Left ventricle myocardium inferior (tissue), 1 donor: ENCODE measurements at regions not wholly inside any gene's neighbourhood (a gene's known extent, or its start where the extent isn't known, plus 50 kb on each side); places are given as distances from the start of the nearest gene placed in this dataset.
A peak's percentile ranks its signal among the peaks of the same experiment; 100 is the strongest.

Experiments used
- DNase-seq: peaks from one replicate; pipeline ENCODE4 v3.0.0-alpha.2; 2020
- H3K27ac ChIP-seq: fragments of 200-600 bp; replicated peaks from 2 replicates; pipeline ENCODE4 v1.8.0; 2021
- H3K27me3 ChIP-seq: fragments of 200-600 bp; 2 replicates; pipeline ENCODE4 v1.8.0; 2021; ENCODE audit warnings: low read depth
- H3K36me3 ChIP-seq: fragments of 200-600 bp; 2 replicates; pipeline ENCODE4 v1.8.0; 2021
- H3K4me1 ChIP-seq: fragments of 200-600 bp; 2 replicates; pipeline ENCODE4 v1.8.0; 2021
- H3K4me3 ChIP-seq: fragments of 200-600 bp; 2 replicates; pipeline ENCODE4 v1.8.0; 2021; ENCODE audit warnings: mild to moderate bottlenecking, moderate library complexity
- H3K9me3 ChIP-seq: fragments of 200-600 bp; replicated peaks from 2 replicates; pipeline ENCODE4 v1.8.0; 2021
- intact Hi-C: fragments of 100-400 bp; cut with micrococcal nuclease; formaldehyde crosslinking; loops from one replicate; pipeline ENCODE4 v1.11.0; 2022
- TF ChIP-seq, protein P1 (sequence below): fragments of 200-600 bp; IDR thresholded peaks from 2 replicates; pipeline ENCODE4 v1.8.0; 2021; ENCODE audit warnings: antibody characterized with exemption, mild to moderate bottlenecking, borderline replicate concordance
- donor health status: DM: no; HTN: yes; CAD: no; lungs with severe emphysema.

DNA sequence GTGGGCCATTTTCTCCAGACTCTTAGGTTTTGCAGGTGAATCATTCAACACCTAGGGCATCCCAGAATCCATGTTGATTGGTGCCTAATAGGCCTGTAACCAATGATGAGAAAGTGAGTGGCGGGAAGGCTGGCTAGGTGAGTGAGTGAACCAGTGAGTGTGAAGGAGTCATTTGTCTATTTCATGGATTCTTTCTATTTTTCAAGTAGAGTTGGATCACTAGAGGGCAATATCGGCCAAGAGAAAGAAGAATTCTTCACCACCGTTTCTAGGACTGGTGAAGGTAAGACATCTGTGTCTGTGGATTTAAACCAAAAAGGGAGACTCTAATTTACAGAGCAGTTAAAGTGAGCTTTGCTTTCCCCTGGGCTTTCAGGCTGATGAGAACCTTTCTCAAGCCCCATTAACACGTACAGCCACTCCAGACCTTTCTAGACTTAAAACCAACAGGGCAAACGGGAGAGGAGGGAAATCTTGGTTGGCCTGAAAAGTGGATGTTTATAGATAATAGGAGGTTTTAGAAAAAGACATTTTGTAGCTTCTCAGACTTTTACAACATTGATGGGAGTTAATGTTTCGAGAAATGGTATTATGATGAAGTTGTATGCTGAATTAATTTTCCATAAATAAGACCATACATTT is 114.3 kb upstream of the IL12B start:
- TF ChIP-seq, protein P1, sequence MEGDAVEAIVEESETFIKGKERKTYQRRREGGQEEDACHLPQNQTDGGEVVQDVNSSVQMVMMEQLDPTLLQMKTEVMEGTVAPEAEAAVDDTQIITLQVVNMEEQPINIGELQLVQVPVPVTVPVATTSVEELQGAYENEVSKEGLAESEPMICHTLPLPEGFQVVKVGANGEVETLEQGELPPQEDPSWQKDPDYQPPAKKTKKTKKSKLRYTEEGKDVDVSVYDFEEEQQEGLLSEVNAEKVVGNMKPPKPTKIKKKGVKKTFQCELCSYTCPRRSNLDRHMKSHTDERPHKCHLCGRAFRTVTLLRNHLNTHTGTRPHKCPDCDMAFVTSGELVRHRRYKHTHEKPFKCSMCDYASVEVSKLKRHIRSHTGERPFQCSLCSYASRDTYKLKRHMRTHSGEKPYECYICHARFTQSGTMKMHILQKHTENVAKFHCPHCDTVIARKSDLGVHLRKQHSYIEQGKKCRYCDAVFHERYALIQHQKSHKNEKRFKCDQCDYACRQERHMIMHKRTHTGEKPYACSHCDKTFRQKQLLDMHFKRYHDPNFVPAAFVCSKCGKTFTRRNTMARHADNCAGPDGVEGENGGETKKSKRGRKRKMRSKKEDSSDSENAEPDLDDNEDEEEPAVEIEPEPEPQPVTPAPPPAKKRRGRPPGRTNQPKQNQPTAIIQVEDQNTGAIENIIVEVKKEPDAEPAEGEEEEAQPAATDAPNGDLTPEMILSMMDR: peak; percentile 38
- DNase-seq: no peak
- Histone ChIP-seq H3K27me3 (no peaks in the 10 kb centered on the region), H3K4me1 (peaks cover 23% of the 10 kb centered on the region), H3K9me3 (no peaks in the 10 kb centered on the region), H3K27ac (no peak overlapping the region), H3K4me3 (no peak overlapping the region), H3K36me3 (no peaks in the 10 kb centered on the region)
- intact Hi-C loops: loop anchor here (10.0 kb wide), 1 partner anchor 470 kb away; the partner anchor contains the start of gene ADRA1B

DNA sequence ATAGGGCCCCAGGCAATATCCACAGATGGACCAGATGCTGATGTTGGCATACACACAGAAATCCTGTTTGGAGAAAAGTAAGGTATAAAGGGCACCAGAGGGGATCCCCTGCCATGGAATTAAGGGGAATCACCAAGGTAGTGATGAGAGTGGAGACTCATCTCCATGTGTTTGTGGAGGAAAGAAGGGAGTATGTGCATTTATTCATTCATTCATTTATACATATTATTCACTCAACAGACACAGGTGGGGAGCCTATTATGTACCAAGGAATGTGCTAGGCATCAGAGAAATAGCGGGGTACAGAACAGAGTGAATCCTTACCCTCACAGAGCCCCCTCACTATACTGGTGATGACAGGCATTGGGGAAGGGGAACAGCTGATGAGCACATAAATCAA is 116.8 kb upstream of the IL12B start:
- TF ChIP-seq, protein P1: no peak
- H3K9me3 ChIP-seq: no peaks in the 10 kb centered on the region
- intact Hi-C loops: loop anchor here (10.0 kb wide), 1 partner anchor 468 kb away; the partner anchor contains the start of gene ADRA1B
- no peak overlapping the region for H3K4me3 ChIP-seq
- no peaks in the 10 kb centered on the region for H3K27me3 ChIP-seq
- no peak overlapping the region for H3K27ac ChIP-seq
- no peaks in the 10 kb centered on the region for H3K36me3 ChIP-seq
- DNase-seq: no peak
- peaks cover 25% of the 10 kb centered on the region for H3K4me1 ChIP-seq

DNA sequence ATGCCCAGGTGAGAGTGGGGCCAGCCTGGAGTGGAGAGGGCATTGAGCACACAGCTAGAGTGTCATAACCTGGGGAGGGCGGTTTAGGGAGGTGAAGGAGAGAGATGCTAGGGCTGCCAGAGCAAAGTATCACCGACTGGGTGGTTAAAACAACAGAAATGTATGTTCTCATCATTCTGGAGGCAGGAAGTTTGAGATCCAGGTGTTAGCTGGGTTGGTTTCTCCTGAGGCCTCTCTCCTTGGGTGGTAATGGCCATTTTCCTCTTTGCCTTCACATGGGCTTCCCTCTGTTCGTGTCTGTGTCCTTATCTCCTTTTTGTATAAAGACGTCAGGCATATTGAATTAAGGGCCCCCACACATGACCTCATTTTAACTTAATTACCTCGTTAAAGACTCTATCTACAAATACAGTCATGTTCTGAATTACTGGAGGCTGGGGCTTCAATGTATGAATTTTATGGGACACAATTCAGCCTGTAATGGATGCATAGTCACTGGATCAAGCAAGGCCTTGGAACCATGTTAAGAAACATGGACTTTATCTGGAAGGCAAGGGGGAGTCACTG is 118.6 kb upstream of the IL12B start:
- H3K4me3 ChIP-seq: no peak overlapping the region
- no peaks in the 10 kb centered on the region for H3K9me3 ChIP-seq
- peaks cover 22% of the 10 kb centered on the region for H3K4me1 ChIP-seq
- H3K27ac ChIP-seq: no peak overlapping the region
- TF ChIP-seq, protein P1: no peak
- no peak for DNase-seq
- no peaks in the 10 kb centered on the region for H3K27me3 ChIP-seq
- no peaks in the 10 kb centered on the region for H3K36me3 ChIP-seq
- intact Hi-C loops: loop anchor here (10.0 kb wide), 1 partner anchor 466 kb away; the partner anchor contains the start of gene ADRA1B

DNA sequence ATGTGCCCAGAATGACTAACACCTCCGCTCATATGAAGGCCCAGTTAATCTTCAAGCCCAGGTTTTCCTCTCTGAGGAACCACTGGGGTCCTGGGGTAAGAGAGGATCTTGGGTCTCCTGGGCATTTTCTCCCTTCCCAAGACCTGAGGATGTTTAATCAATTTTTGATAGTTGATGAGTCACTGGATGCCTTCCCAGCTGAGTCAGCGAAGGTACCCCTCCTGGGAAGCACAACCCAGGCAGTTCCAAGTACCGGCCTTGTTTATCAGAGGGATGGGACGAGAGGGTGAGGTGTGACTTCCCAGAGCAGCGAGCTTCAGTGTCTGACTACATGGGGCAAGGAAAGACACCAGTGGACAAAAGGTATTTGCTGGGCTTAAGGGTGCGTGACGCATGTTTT is 119.6 kb upstream of the IL12B start:
- no peak overlapping the region for H3K4me3 ChIP-seq
- H3K4me1 ChIP-seq: peaks cover 22% of the 10 kb centered on the region
- H3K36me3 ChIP-seq: no peaks in the 10 kb centered on the region
- DNase-seq: no peak
- TF ChIP-seq, protein P1: no peak
- no peaks in the 10 kb centered on the region for H3K9me3 ChIP-seq
- H3K27ac ChIP-seq: peak overlapping the region; percentile 81
- H3K27me3 ChIP-seq: no peaks in the 10 kb centered on the region
- intact Hi-C loops: loop anchor here (10.0 kb wide), 1 partner anchor 465 kb away; the partner anchor contains the start of gene ADRA1B

DNA sequence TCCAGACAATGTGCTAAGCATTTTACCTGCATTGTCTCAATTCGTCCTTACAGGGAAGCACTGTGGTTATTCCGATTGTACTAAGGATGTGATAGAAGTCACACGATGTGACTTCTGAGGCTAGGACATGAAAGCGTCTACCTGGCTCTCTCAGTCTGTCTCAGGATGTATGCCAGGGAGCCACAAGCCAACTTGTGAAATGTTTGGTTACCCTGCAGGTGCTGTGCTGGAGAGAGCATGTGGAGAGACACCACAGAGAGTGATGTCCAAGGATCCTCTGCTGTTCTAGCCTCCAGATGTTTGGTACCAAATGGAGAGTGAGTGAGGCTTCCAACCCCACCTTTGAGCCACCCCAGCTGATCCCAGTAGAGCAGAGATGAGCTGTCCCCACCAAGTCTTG is 120.1 kb upstream of the IL12B start:
- no peaks in the 10 kb centered on the region for H3K36me3 ChIP-seq
- peak overlapping the region; percentile 81 for H3K27ac ChIP-seq
- H3K27me3 ChIP-seq: no peaks in the 10 kb centered on the region
- DNase-seq: no peak
- H3K4me3 ChIP-seq: no peak overlapping the region
- intact Hi-C loops: no loop called here
- TF ChIP-seq, protein P1: no peak
- H3K9me3 ChIP-seq: no peaks in the 10 kb centered on the region
- peaks cover 22% of the 10 kb centered on the region for H3K4me1 ChIP-seq
